Liver (tissue), 8 donors: ENCODE measurements at regions not wholly inside any gene's neighbourhood (a gene's known extent, or its start where the extent isn't known, plus 50 kb on each side); places are given as distances from the start of the nearest gene placed in this dataset.

Experiments used
- DNase-seq: peaks from one replicate; pipeline ENCODE4 v3.0.0-alpha.2; 2017; ENCODE audit warnings: low spot score
- H3K27ac ChIP-seq, 2 donors: one replicate each; pipeline ENCODE4 v1.7.0; 2013; ENCODE audit warnings: inconsistent platforms in 2 of 2, low read length in 2 of 2, control low read depth in 1 of 2, low read depth in 1 of 2, mild to moderate bottlenecking in 1 of 2
- H3K27me3 ChIP-seq, 4 donors: one replicate each; pipeline versions ENCODE4 v1.6.1 to v1.7.0; 2013; ENCODE audit warnings: low read length in 3 of 4, inconsistent platforms in 1 of 4, mild to moderate bottlenecking in 1 of 4, moderate library complexity in 1 of 4; ENCODE audit not compliant: control insufficient read depth in 4 of 4, insufficient read depth in 4 of 4
- H3K36me3 ChIP-seq, 4 donors: one replicate each; pipeline versions ENCODE4 v1.6.1 to v1.7.0; 2013; ENCODE audit warnings: low read length in 3 of 4, mild to moderate bottlenecking in 3 of 4, low read depth in 1 of 4, moderate library complexity in 1 of 4; ENCODE audit not compliant: control insufficient read depth in 4 of 4, insufficient read depth in 3 of 4
- H3K4me1 ChIP-seq, 4 donors: one replicate each; pipeline versions ENCODE4 v1.6.1 to v1.7.0; 2013; ENCODE audit warnings: low read length in 3 of 4, mild to moderate bottlenecking in 3 of 4, moderate library complexity in 1 of 4; ENCODE audit not compliant: control insufficient read depth in 4 of 4, insufficient read depth in 4 of 4
- H3K4me3 ChIP-seq, 3 donors: one replicate each; pipeline versions ENCODE4 v1.6.1 to v1.7.0; 2013; ENCODE audit warnings: low read length in 3 of 3, control low read depth in 1 of 3, low read depth in 1 of 3, mild to moderate bottlenecking in 1 of 3
- H3K9ac ChIP-seq, 2 donors: one replicate each; pipeline ENCODE4 v1.7.0; 2013; ENCODE audit warnings: low read length in 2 of 2, mild to moderate bottlenecking in 2 of 2, moderate library complexity in 2 of 2, control low read depth in 1 of 2, low read depth in 1 of 2
- H3K9me3 ChIP-seq, 4 donors: one replicate each; pipeline versions ENCODE4 v1.6.1 to v1.7.0; 2013; ENCODE audit warnings: low read length in 3 of 4; ENCODE audit not compliant: control insufficient read depth in 4 of 4
- CTCF ChIP-seq: fragments of 150-350 bp; IDR thresholded peaks from 2 replicates; pipeline ENCODE4 v1.5.1; 2017; ENCODE audit warnings: improper control_type of control experiment, low read depth, low read length; ENCODE audit not compliant: missing input control
- FOXA1 ChIP-seq: IDR thresholded peaks from 2 replicates; pipeline ENCODE4 v1.6.1; 2016; ENCODE audit warnings: antibody characterized with exemption
- FOXA2 ChIP-seq: IDR thresholded peaks from 2 replicates; pipeline ENCODE4 v1.6.1; 2016; ENCODE audit warnings: antibody characterized with exemption
- GABPA ChIP-seq, 2 donors: IDR thresholded peaks in 1 of 2; conservative IDR thresholded peaks in 1 of 2; 2 replicates each; pipeline ENCODE4 v1.6.1; 2016; ENCODE audit warnings: antibody characterized with exemption in 2 of 2, mild to moderate bottlenecking in 1 of 2, moderate library complexity in 1 of 2
- HNF4G ChIP-seq: IDR thresholded peaks from 2 replicates; pipeline ENCODE4 v1.6.1; 2016; ENCODE audit warnings: antibody characterized with exemption
- JUND ChIP-seq, 2 donors: IDR thresholded peaks; 2 replicates each; pipeline ENCODE4 v1.6.1; 2016; ENCODE audit warnings: antibody characterized with exemption in 2 of 2
- RAD21 ChIP-seq, 2 donors: IDR thresholded peaks; 2 replicates each; pipeline ENCODE4 v1.6.1; 2016; ENCODE audit warnings: antibody characterized with exemption in 2 of 2, mild to moderate bottlenecking in 2 of 2
- RXRA ChIP-seq, 2 donors: IDR thresholded peaks; 2 replicates each; pipeline ENCODE4 v1.6.1; 2017 to 2018; ENCODE audit warnings: antibody characterized with exemption in 2 of 2, mild to moderate bottlenecking in 1 of 2
- SP1 ChIP-seq: IDR thresholded peaks from 2 replicates; pipeline ENCODE4 v1.6.1; 2018; ENCODE audit warnings: antibody characterized with exemption, mild to moderate bottlenecking
- TAF1 ChIP-seq: conservative IDR thresholded peaks from 2 replicates; pipeline ENCODE4 v1.6.1; 2016; ENCODE audit warnings: antibody characterized with exemption, mild to moderate bottlenecking
- YY1 ChIP-seq: IDR thresholded peaks from 2 replicates; pipeline ENCODE4 v1.6.1; 2016; ENCODE audit warnings: antibody characterized with exemption, mild to moderate bottlenecking
- WGBS: extraction: QIAGEN DNeasy Blood & Tissue Kit; methylation state at CpG from one replicate; pipeline ENCODE4 v1.1.7; 2013; 5-methylcytosine and 5-hydroxymethylcytosine counted together
- TF ChIP-seq, protein P1 (sequence below): IDR thresholded peaks from 2 replicates; pipeline ENCODE4 v1.6.1; 2016; ENCODE audit warnings: antibody characterized with exemption
- donor health status: healthy.
- donor health status: healthy.
- donor health status: healthy.
- donor health status: healthy.
- donor health status: healthy.

- H3K9me3 ChIP-seq: no peaks in the 10 kb centered on the region
- no peaks in the 10 kb centered on the region for H3K36me3 ChIP-seq
- TF ChIP-seq YY1 (no peak), FOXA1 (no peak), JUND (IDR thresholded peaks at IDR 0.05) (no peak), CTCF (no peak), FOXA2 (no peak), RAD21 (IDR thresholded peaks at IDR 0.05) (no peak), GABPA (IDR thresholded peaks at IDR 0.05 in 1 of 2, conservative IDR thresholded peaks at IDR 0.05 in 1 of 2) (no peak), RXRA (IDR thresholded peaks at IDR 0.05) (no peak), HNF4G (no peak), TAF1 (no peak)
- TF ChIP-seq, protein P1, sequence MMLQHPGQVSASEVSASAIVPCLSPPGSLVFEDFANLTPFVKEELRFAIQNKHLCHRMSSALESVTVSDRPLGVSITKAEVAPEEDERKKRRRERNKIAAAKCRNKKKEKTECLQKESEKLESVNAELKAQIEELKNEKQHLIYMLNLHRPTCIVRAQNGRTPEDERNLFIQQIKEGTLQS: no peak
- peaks cover 0 to 5% (median 1%) of the 10 kb centered on the region in 4 donors for H3K4me1 ChIP-seq
- H3K4me3 ChIP-seq: no peak overlapping the region
- H3K27me3 ChIP-seq: no peaks in the 10 kb centered on the region
- no peak for DNase-seq
- H3K27ac ChIP-seq: no peak overlapping the region
- H3K9ac ChIP-seq: no peak overlapping the region
These were observed 118.0 kb downstream of the SPATA31D1 start for GRCh38 chr9:82106536-82106935.

GRCh38 chr9:82108474-82108873, 119.9 kb downstream of the SPATA31D1 start:
- Histone ChIP-seq H3K9me3 (no peaks in the 10 kb centered on the region), H3K4me3 (no peak overlapping the region), H3K4me1 (peaks cover 0 to 5% (median 1%) of the 10 kb centered on the region in 4 donors), H3K36me3 (no peaks in the 10 kb centered on the region), H3K27ac (no peak overlapping the region), H3K27me3 (no peaks in the 10 kb centered on the region), H3K9ac (no peak overlapping the region)
- 81% methylated on average over 1 of the region's 1 CpG for WGBS
- TF ChIP-seq YY1 (no peak), FOXA2 (no peak), FOXA1 (no peak), RAD21 (IDR thresholded peaks at IDR 0.05) (no peak), JUND (IDR thresholded peaks at IDR 0.05) (no peak), RXRA (IDR thresholded peaks at IDR 0.05) (no peak), HNF4G (no peak), SP1 (no peak)
- no peak for DNase-seq

- H3K27ac ChIP-seq: no peak overlapping the region
- DNase-seq: no peak
These were observed 120.4 kb downstream of the SPATA31D1 start for GRCh38 chr9:82108941-82109340.

More at GRCh38 chr9:82108941-82109340, 120.4 kb downstream of the SPATA31D1 start:
- Histone ChIP-seq H3K9ac (no peak overlapping the region), H3K4me1 (peaks cover 0 to 5% (median 1%) of the 10 kb centered on the region in 4 donors), H3K36me3 (no peaks in the 10 kb centered on the region), H3K4me3 (no peak overlapping the region), H3K9me3 (no peaks in the 10 kb centered on the region), H3K27me3 (no peaks in the 10 kb centered on the region)
- TF ChIP-seq SP1 (no peak), CTCF (no peak)
